ENCODE measurements at regions not wholly inside any gene's neighbourhood (a gene's known extent, or its start where the extent isn't known, plus 50 kb on each side); places are given as distances from the start of the nearest gene placed in this dataset.
"Not testable (repeated sequence)": the region's sequence is repeated elsewhere in the genome, so short reads cannot be mapped to it uniquely, and the experiment has no call there.

GRCh38 chr15:98350276-98350675, 298.1 kb upstream of the IGF1R start:
- Histone ChIP-seq H3K27me3 (replicated peaks; ENCODE audit: control insufficient read depth, insufficient read depth, low read length) (no peaks in the 10 kb centered on the region), H3K36me3 (ENCODE audit: control insufficient read depth, insufficient read depth, low read length) (no peaks in the 10 kb centered on the region), H3K4me1 (no peaks in the 10 kb centered on the region), H3K9me3 (no peaks in the 10 kb centered on the region), H3K4me3 (ENCODE audit: low read depth, low read length) (no peak overlapping the region)
- H3K27ac Mint-ChIP-seq (ENCODE audit: unreplicated experiment), result no peak overlapping the region
- CTCF ChIA-PET, result no interaction called here
- H3K4me3 Mint-ChIP-seq (ENCODE audit: unreplicated experiment), result no peak overlapping the region
- no peaks in the 10 kb centered on the region for H3K4me1 Mint-ChIP-seq (ENCODE audit: low read depth, unreplicated experiment)
- peaks cover 12% of the 10 kb centered on the region for H3K9me3 Mint-ChIP-seq (ENCODE audit: unreplicated experiment)
- H3K36me3 Mint-ChIP-seq (ENCODE audit: insufficient read depth, unreplicated experiment), result no peaks in the 10 kb centered on the region
- intact Hi-C loops (cut with micrococcal nuclease; ENCODE audit: unreplicated experiment), result no loop called here
- no TSS peak for BruUV-seq (replicated peaks)
- no peak for TF ChIP-seq CTCF (IDR thresholded peaks at IDR 0.05; ENCODE audit: insufficient read depth in 1 of 2, low read depth in 1 of 2, low read length in 1 of 2, severe bottlenecking in 1 of 2, unreplicated experiment in 1 of 2)
- DNase-seq, result no peak
- peaks cover 5% of the 10 kb centered on the region for H3K27me3 Mint-ChIP-seq (ENCODE audit: insufficient read depth, unreplicated experiment)
- POLR2A ChIA-PET, result no interaction called here

- H3K27me3 Mint-ChIP-seq (ENCODE audit: insufficient read depth, unreplicated experiment); DNase-seq; H3K36me3 Mint-ChIP-seq (ENCODE audit: insufficient read depth, unreplicated experiment); H3K4me1 ChIP-seq; H3K9me3 ChIP-seq; POLR2A ChIA-PET; H3K36me3 ChIP-seq (ENCODE audit: control insufficient read depth, insufficient read depth, low read length); H3K27ac Mint-ChIP-seq (ENCODE audit: unreplicated experiment); H3K4me3 Mint-ChIP-seq (ENCODE audit: unreplicated experiment); CTCF ChIA-PET; H3K4me1 Mint-ChIP-seq (ENCODE audit: low read depth, unreplicated experiment); intact Hi-C loops (cut with micrococcal nuclease; ENCODE audit: unreplicated experiment); H3K4me3 ChIP-seq (ENCODE audit: low read depth, low read length); BruUV-seq (replicated peaks); H3K27me3 ChIP-seq (replicated peaks; ENCODE audit: control insufficient read depth, insufficient read depth, low read length): not testable (repeated sequence)
- H3K9me3 Mint-ChIP-seq (ENCODE audit: unreplicated experiment), result peaks cover 12% of the 10 kb centered on the region
Observed at GRCh38 chr15:98358274-98358673, 290.1 kb upstream of the IGF1R start.

- ChIA-PET CTCF (no interaction called here), POLR2A (no interaction called here)
- intact Hi-C loops (cut with micrococcal nuclease; ENCODE audit: unreplicated experiment), result no loop called here
- Mint-ChIP-seq H3K4me1 (ENCODE audit: low read depth, unreplicated experiment) (no peaks in the 10 kb centered on the region), H3K27ac (ENCODE audit: unreplicated experiment) (no peak overlapping the region), H3K36me3 (ENCODE audit: insufficient read depth, unreplicated experiment) (no peaks in the 10 kb centered on the region), H3K27me3 (ENCODE audit: insufficient read depth, unreplicated experiment) (no peaks in the 10 kb centered on the region), H3K9me3 (ENCODE audit: unreplicated experiment) (peaks cover 12% of the 10 kb centered on the region), H3K4me3 (ENCODE audit: unreplicated experiment) (no peak overlapping the region)
- H3K9me3 ChIP-seq, result no peaks in the 10 kb centered on the region
- DNase-seq, result no peak
- no TSS peak for BruUV-seq (replicated peaks)
- no peaks in the 10 kb centered on the region for H3K27me3 ChIP-seq (replicated peaks; ENCODE audit: control insufficient read depth, insufficient read depth, low read length)
- H3K4me3 ChIP-seq (ENCODE audit: low read depth, low read length), result no peak overlapping the region
- no peaks in the 10 kb centered on the region for H3K4me1 ChIP-seq
- TF ChIP-seq CTCF (IDR thresholded peaks at IDR 0.05; ENCODE audit: insufficient read depth in 1 of 2, low read depth in 1 of 2, low read length in 1 of 2, severe bottlenecking in 1 of 2, unreplicated experiment in 1 of 2), result no peak
- H3K36me3 ChIP-seq (ENCODE audit: control insufficient read depth, insufficient read depth, low read length), result no peaks in the 10 kb centered on the region
Observed at GRCh38 chr15:98358971-98359370, 289.4 kb upstream of the IGF1R start.

- BruUV-seq (replicated peaks), result no TSS peak
- intact Hi-C loops (cut with micrococcal nuclease; ENCODE audit: unreplicated experiment), result no loop called here
- Mint-ChIP-seq H3K9me3 (ENCODE audit: unreplicated experiment) (no peaks in the 10 kb centered on the region), H3K27ac (ENCODE audit: unreplicated experiment) (no peak overlapping the region), H3K36me3 (ENCODE audit: insufficient read depth, unreplicated experiment) (no peaks in the 10 kb centered on the region), H3K27me3 (ENCODE audit: insufficient read depth, unreplicated experiment) (no peaks in the 10 kb centered on the region), H3K4me3 (ENCODE audit: unreplicated experiment) (no peak overlapping the region), H3K4me1 (ENCODE audit: low read depth, unreplicated experiment) (no peaks in the 10 kb centered on the region)
- CTCF ChIA-PET, result no interaction called here
- Histone ChIP-seq H3K36me3 (ENCODE audit: control insufficient read depth, insufficient read depth, low read length) (no peaks in the 10 kb centered on the region), H3K4me1 (no peaks in the 10 kb centered on the region), H3K27me3 (replicated peaks; ENCODE audit: control insufficient read depth, insufficient read depth, low read length) (no peaks in the 10 kb centered on the region), H3K9me3 (no peaks in the 10 kb centered on the region), H3K4me3 (ENCODE audit: low read depth, low read length) (no peak overlapping the region)
- POLR2A ChIA-PET, result no interaction called here
- TF ChIP-seq CTCF (IDR thresholded peaks at IDR 0.05; ENCODE audit: insufficient read depth in 1 of 2, low read depth in 1 of 2, low read length in 1 of 2, severe bottlenecking in 1 of 2, unreplicated experiment in 1 of 2), result no peak
- no peak for DNase-seq
Observed at GRCh38 chr15:98363416-98363815, 284.9 kb upstream of the IGF1R start.

Data from Caco-2 (cell line).